ENCODE measurements at regions not wholly inside any gene's neighbourhood (a gene's known extent, or its start where the extent isn't known, plus 50 kb on each side); places are given as distances from the start of the nearest gene placed in this dataset.

GRCh38 chr11:134660416-134660815 lies 248.4 kb upstream of the B3GAT1 start:
- no peaks in the 10 kb centered on the region for H3K9me3 ChIP-seq (ENCODE audit: insufficient read depth, low read length)
- no peak overlapping the region for H3K9ac ChIP-seq (ENCODE audit: low read length)
- TF ChIP-seq, protein P1, sequence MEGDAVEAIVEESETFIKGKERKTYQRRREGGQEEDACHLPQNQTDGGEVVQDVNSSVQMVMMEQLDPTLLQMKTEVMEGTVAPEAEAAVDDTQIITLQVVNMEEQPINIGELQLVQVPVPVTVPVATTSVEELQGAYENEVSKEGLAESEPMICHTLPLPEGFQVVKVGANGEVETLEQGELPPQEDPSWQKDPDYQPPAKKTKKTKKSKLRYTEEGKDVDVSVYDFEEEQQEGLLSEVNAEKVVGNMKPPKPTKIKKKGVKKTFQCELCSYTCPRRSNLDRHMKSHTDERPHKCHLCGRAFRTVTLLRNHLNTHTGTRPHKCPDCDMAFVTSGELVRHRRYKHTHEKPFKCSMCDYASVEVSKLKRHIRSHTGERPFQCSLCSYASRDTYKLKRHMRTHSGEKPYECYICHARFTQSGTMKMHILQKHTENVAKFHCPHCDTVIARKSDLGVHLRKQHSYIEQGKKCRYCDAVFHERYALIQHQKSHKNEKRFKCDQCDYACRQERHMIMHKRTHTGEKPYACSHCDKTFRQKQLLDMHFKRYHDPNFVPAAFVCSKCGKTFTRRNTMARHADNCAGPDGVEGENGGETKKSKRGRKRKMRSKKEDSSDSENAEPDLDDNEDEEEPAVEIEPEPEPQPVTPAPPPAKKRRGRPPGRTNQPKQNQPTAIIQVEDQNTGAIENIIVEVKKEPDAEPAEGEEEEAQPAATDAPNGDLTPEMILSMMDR (IDR thresholded peaks at IDR 0.05; ENCODE audit: low read depth, low read length): no peak
- TF ChIP-seq EZH2phosphoT487 (IDR thresholded peaks at IDR 0.05; ENCODE audit: low read depth): no peak
- H3K27ac ChIP-seq (ENCODE audit: low read length): no peak overlapping the region
- H3K4me2 ChIP-seq (ENCODE audit: low read length): no peak overlapping the region
- H3K4me1 ChIP-seq (ENCODE audit: low read length): no peaks in the 10 kb centered on the region
- no peaks in the 10 kb centered on the region for H4K20me1 ChIP-seq (ENCODE audit: insufficient read depth, low read length)
- H3K36me3 ChIP-seq (replicated peaks; ENCODE audit: low read depth, low read length): no peaks in the 10 kb centered on the region
- H3K4me3 ChIP-seq (ENCODE audit: low read length): no peak overlapping the region
- no peaks in the 10 kb centered on the region for H3K27me3 ChIP-seq (ENCODE audit: low read depth, low read length)
- no peak overlapping the region for H2AFZ ChIP-seq (ENCODE audit: low read depth, low read length)
- H3K79me2 ChIP-seq (ENCODE audit: low read length): no peaks in the 10 kb centered on the region

- Histone ChIP-seq H3K9me3 (ENCODE audit: insufficient read depth, low read length) (no peaks in the 10 kb centered on the region), H4K20me1 (ENCODE audit: insufficient read depth, low read length) (no peaks in the 10 kb centered on the region), H3K9ac (ENCODE audit: low read length) (no peak overlapping the region), H2AFZ (ENCODE audit: low read depth, low read length) (no peak overlapping the region), H3K27me3 (ENCODE audit: low read depth, low read length) (no peaks in the 10 kb centered on the region), H3K36me3 (replicated peaks; ENCODE audit: low read depth, low read length) (no peaks in the 10 kb centered on the region), H3K4me3 (ENCODE audit: low read length) (no peak overlapping the region), H3K27ac (ENCODE audit: low read length) (no peak overlapping the region), H3K4me1 (ENCODE audit: low read length) (no peaks in the 10 kb centered on the region), H3K4me2 (ENCODE audit: low read length) (no peak overlapping the region), H3K79me2 (ENCODE audit: low read length) (no peaks in the 10 kb centered on the region)
- TF ChIP-seq, protein P1 (IDR thresholded peaks at IDR 0.05; ENCODE audit: low read depth, low read length): no peak
- TF ChIP-seq EZH2phosphoT487 (IDR thresholded peaks at IDR 0.05; ENCODE audit: low read depth): no peak
Observed at GRCh38 chr11:134659882-134660281, 247.8 kb upstream of the B3GAT1 start.

DNA sequence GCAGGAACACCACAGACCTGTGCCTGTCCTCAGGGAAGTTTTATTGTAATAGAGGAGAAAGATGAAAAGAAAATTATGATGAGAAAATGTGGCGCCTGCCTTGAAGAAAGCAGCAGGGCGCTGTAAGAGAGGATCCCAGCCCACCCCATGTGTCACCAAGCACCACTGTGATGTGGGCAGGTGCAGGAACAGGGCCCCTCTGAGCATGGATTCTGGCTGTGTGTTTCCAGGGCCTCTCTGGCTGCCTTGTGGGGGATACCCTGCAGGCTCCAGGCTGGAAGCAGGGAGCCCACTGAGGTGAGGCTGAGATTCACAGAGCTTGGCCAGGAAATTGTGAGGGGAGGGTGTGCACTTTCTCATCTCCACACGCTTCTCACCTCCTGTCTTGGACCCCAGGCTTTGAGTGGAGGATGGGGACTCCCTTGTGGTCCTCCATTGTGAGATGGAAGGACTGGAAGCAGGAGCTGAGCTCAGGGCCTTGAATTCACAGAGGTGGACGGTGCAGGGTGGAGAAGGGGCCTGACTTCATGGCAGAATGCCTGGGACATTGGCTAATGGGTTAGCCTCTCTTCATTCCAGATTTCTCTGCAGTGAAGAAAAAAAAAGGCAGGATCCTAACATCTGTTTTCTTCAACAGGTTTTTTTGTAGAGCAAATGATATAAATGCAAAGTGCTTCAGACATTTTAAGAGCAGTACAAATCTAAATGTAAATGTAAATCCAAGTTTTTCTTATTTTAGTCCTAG lies 246.6 kb upstream of the B3GAT1 start:
- H3K27me3 ChIP-seq (ENCODE audit: low read depth, low read length): no peaks in the 10 kb centered on the region
- H3K4me3 ChIP-seq (ENCODE audit: low read length): no peak overlapping the region

DNA sequence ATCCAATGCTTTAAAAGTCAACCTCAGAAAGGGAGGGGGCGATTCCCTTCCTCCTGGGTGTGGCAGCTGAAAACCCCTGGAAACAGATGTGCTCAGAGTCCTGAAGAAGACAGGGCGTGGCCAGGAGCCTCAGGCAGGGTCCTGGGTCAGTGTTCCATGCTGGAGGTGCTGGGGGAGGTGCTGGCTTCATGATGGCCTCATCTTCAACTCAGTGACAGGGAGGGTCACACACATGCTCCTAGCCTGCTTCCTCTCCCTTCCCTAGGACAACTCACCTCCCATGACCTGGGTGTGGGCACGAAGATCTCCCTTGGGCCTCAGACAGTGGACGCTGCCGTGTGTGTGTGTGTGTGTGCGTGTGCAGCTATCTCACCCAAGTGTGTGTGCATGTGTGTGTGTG lies 245.6 kb upstream of the B3GAT1 start:
- Histone ChIP-seq H2AFZ (ENCODE audit: low read depth, low read length) (no peak overlapping the region), H3K27me3 (ENCODE audit: low read depth, low read length) (no peaks in the 10 kb centered on the region), H3K4me3 (ENCODE audit: low read length) (no peak overlapping the region), H3K9ac (ENCODE audit: low read length) (no peak overlapping the region), H3K36me3 (replicated peaks; ENCODE audit: low read depth, low read length) (no peaks in the 10 kb centered on the region), H3K27ac (ENCODE audit: low read length) (no peak overlapping the region), H3K4me1 (ENCODE audit: low read length) (no peaks in the 10 kb centered on the region), H3K79me2 (ENCODE audit: low read length) (no peaks in the 10 kb centered on the region), H3K9me3 (ENCODE audit: insufficient read depth, low read length) (no peaks in the 10 kb centered on the region), H3K4me2 (ENCODE audit: low read length) (no peak overlapping the region), H4K20me1 (ENCODE audit: insufficient read depth, low read length) (no peaks in the 10 kb centered on the region)
- no peak for TF ChIP-seq EZH2phosphoT487 (IDR thresholded peaks at IDR 0.05; ENCODE audit: low read depth)
- TF ChIP-seq, protein P1 (IDR thresholded peaks at IDR 0.05; ENCODE audit: low read depth, low read length): no peak

More for the DNA sequence above, 246.6 kb upstream of the B3GAT1 start:
- Histone ChIP-seq H3K36me3 (replicated peaks; ENCODE audit: low read depth, low read length) (no peaks in the 10 kb centered on the region), H3K27ac (ENCODE audit: low read length) (no peak overlapping the region), H3K9me3 (ENCODE audit: insufficient read depth, low read length) (no peaks in the 10 kb centered on the region), H3K4me2 (ENCODE audit: low read length) (no peak overlapping the region), H2AFZ (ENCODE audit: low read depth, low read length) (no peak overlapping the region), H3K79me2 (ENCODE audit: low read length) (no peaks in the 10 kb centered on the region), H3K9ac (ENCODE audit: low read length) (no peak overlapping the region), H3K4me1 (ENCODE audit: low read length) (no peaks in the 10 kb centered on the region), H4K20me1 (ENCODE audit: insufficient read depth, low read length) (no peaks in the 10 kb centered on the region)
- TF ChIP-seq, protein P1 (IDR thresholded peaks at IDR 0.05; ENCODE audit: low read depth, low read length): no peak
- no peak for TF ChIP-seq EZH2phosphoT487 (IDR thresholded peaks at IDR 0.05; ENCODE audit: low read depth)
